HG03575 (cell line): ENCODE measurements at regions not wholly inside any gene's neighbourhood (a gene's known extent, or its start where the extent isn't known, plus 50 kb on each side); places are given as distances from the start of the nearest gene placed in this dataset.

ENCODE experiments used
- ATAC-seq: cut with Tn5 transposase; IDR thresholded peaks from one replicate; pipeline ENCODE4 v1.9.1; 2021; ENCODE audit not compliant: unreplicated experiment, insufficient number of reproducible peaks, low FRiP score; ENCODE audit errors: extremely low read depth

GRCh38 chr3:71873093-71873611 lies 88.2 kb upstream of the PROK2 start:
- no peak for ATAC-seq

- no peak for ATAC-seq
These were observed 87.3 kb upstream of the PROK2 start for GRCh38 chr3:71872256-71872655.

GRCh38 chr3:71870966-71871512 lies 86.1 kb upstream of the PROK2 start:
- no peak for ATAC-seq

GRCh38 chr3:71868876-71869275 lies 83.9 kb upstream of the PROK2 start:
- ATAC-seq = no peak

- no peak for ATAC-seq
These were observed 80.8 kb upstream of the PROK2 start for GRCh38 chr3:71865727-71866126.

- ATAC-seq = no peak
These were observed 78.7 kb upstream of the PROK2 start for GRCh38 chr3:71863563-71864190.

- ATAC-seq = no peak
These were observed 77.6 kb upstream of the PROK2 start for GRCh38 chr3:71862371-71863140.

GRCh38 chr3:71859123-71859519 lies 74.2 kb upstream of the PROK2 start:
- ATAC-seq = no peak

GRCh38 chr3:71858503-71859122 lies 73.7 kb upstream of the PROK2 start:
- ATAC-seq = no peak

GRCh38 chr3:71857956-71858355 lies 73.0 kb upstream of the PROK2 start:
- no peak for ATAC-seq

GRCh38 chr3:71854706-71855105 lies 69.8 kb upstream of the PROK2 start:
- no peak for ATAC-seq

- no peak for ATAC-seq
These were observed 69.1 kb upstream of the PROK2 start for GRCh38 chr3:71854096-71854495.

- no peak for ATAC-seq
These were observed 66.9 kb upstream of the PROK2 start for GRCh38 chr3:71851878-71852277.

- ATAC-seq = no peak
These were observed 65.7 kb upstream of the PROK2 start for GRCh38 chr3:71850654-71851053.

GRCh38 chr3:71849681-71850080 lies 64.7 kb upstream of the PROK2 start:
- ATAC-seq = no peak

- ATAC-seq = no peak
These were observed 62.8 kb upstream of the PROK2 start for GRCh38 chr3:71847794-71848193.

- ATAC-seq = no peak
These were observed 61.2 kb upstream of the PROK2 start for GRCh38 chr3:71846185-71846584.

GRCh38 chr3:71843071-71843470 lies 58.1 kb upstream of the PROK2 start:
- no peak for ATAC-seq

GRCh38 chr3:71838406-71838805 lies 53.5 kb upstream of the PROK2 start:
- no peak for ATAC-seq
